ENCODE measurements at regions not wholly inside any gene's neighbourhood (a gene's known extent, or its start where the extent isn't known, plus 50 kb on each side); places are given as distances from the start of the nearest gene placed in this dataset.

- TF ChIP-seq GATA2 (CRISPR knock-in tag; IDR thresholded peaks at IDR 0.05) (no peak), CTCF (IDR thresholded peaks at IDR 0.05) (no peak), SIN3A (IDR thresholded peaks at IDR 0.05; ENCODE audit: borderline replicate concordance, low read depth, low read length) (no peak), NFIC (IDR thresholded peaks at IDR 0.05; ENCODE audit: borderline replicate concordance) (no peak), PBX3 (IDR thresholded peaks at IDR 0.05) (no peak), EZH2phosphoT487 (IDR thresholded peaks at IDR 0.05; ENCODE audit: borderline replicate concordance, low read depth) (no peak), TEAD4 (IDR thresholded peaks at IDR 0.05; ENCODE audit: borderline replicate concordance, insufficient read depth) (no peak), POLR2AphosphoS5 (IDR thresholded peaks at IDR 0.05; ENCODE audit: low read depth, low read length) (no peak), MAX (IDR thresholded peaks at IDR 0.05; ENCODE audit: low read depth) (no peak), RFX5 (IDR thresholded peaks at IDR 0.05; ENCODE audit: low read length) (no peak), TAF1 (IDR thresholded peaks at IDR 0.05; ENCODE audit: borderline replicate concordance, low read depth, low read length) (no peak), EP300 (IDR thresholded peaks at IDR 0.05; ENCODE audit: borderline replicate concordance in 1 of 2, low read depth in 1 of 2, low read length in 1 of 2) (no peak)
- TF ChIP-seq, protein P1, sequence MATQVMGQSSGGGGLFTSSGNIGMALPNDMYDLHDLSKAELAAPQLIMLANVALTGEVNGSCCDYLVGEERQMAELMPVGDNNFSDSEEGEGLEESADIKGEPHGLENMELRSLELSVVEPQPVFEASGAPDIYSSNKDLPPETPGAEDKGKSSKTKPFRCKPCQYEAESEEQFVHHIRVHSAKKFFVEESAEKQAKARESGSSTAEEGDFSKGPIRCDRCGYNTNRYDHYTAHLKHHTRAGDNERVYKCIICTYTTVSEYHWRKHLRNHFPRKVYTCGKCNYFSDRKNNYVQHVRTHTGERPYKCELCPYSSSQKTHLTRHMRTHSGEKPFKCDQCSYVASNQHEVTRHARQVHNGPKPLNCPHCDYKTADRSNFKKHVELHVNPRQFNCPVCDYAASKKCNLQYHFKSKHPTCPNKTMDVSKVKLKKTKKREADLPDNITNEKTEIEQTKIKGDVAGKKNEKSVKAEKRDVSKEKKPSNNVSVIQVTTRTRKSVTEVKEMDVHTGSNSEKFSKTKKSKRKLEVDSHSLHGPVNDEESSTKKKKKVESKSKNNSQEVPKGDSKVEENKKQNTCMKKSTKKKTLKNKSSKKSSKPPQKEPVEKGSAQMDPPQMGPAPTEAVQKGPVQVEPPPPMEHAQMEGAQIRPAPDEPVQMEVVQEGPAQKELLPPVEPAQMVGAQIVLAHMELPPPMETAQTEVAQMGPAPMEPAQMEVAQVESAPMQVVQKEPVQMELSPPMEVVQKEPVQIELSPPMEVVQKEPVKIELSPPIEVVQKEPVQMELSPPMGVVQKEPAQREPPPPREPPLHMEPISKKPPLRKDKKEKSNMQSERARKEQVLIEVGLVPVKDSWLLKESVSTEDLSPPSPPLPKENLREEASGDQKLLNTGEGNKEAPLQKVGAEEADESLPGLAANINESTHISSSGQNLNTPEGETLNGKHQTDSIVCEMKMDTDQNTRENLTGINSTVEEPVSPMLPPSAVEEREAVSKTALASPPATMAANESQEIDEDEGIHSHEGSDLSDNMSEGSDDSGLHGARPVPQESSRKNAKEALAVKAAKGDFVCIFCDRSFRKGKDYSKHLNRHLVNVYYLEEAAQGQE (IDR thresholded peaks at IDR 0.05; ENCODE audit: low read depth, low read length) = no peak
Observed at GRCh38 chr7:24406053-24406788, 122.2 kb downstream of the NPY start.

Data from SK-N-SH (cell line).